ENCODE measurements at regions not wholly inside any gene's neighbourhood (a gene's known extent, or its start where the extent isn't known, plus 50 kb on each side); places are given as distances from the start of the nearest gene placed in this dataset.

GRCh38 chr17:69690531-69690930, 276.0 kb downstream of the MAP2K6 start:
- TF ChIP-seq, protein P1, sequence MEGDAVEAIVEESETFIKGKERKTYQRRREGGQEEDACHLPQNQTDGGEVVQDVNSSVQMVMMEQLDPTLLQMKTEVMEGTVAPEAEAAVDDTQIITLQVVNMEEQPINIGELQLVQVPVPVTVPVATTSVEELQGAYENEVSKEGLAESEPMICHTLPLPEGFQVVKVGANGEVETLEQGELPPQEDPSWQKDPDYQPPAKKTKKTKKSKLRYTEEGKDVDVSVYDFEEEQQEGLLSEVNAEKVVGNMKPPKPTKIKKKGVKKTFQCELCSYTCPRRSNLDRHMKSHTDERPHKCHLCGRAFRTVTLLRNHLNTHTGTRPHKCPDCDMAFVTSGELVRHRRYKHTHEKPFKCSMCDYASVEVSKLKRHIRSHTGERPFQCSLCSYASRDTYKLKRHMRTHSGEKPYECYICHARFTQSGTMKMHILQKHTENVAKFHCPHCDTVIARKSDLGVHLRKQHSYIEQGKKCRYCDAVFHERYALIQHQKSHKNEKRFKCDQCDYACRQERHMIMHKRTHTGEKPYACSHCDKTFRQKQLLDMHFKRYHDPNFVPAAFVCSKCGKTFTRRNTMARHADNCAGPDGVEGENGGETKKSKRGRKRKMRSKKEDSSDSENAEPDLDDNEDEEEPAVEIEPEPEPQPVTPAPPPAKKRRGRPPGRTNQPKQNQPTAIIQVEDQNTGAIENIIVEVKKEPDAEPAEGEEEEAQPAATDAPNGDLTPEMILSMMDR (IDR thresholded peaks at IDR 0.05), result no peak
- no peak for TF ChIP-seq POLR2A (IDR thresholded peaks at IDR 0.05)
